K562 (cell line): ENCODE measurements at regions not wholly inside any gene's neighbourhood (a gene's known extent, or its start where the extent isn't known, plus 50 kb on each side); places are given as distances from the start of the nearest gene placed in this dataset.

ENCODE experiments used
- ATAC-seq: fragments of 200-7000 bp; cut with Tn5 transposase; 3 replicates; pipeline ENCODE4 v1.9.1; 2020; ENCODE audit warnings: moderate library complexity
- BruUV-seq: library from RNA; stranded (reverse); fragments of 400-500 nt; replicated peaks from 2 replicates; lab custom pipeline; 2021; lab: Mats Ljungman, UMichigan
- CTCF ChIA-PET: fragments of 300-600 bp; formaldehyde crosslinking; extraction: SDS; loops from one replicate; lab custom pipeline; 2021; ENCODE audit warnings: low intra/inter-chr PET ratio; lab: Yijun Ruan, JAX
- POLR2A ChIA-PET: fragments of 300-600, 350-650 bp; sonication (Branson Sonifier 250); formaldehyde crosslinking; extraction: SDS; loops from one replicate; lab custom pipeline; 2021; ENCODE audit warnings: antibody characterized with exemption, inconsistent platforms; lab: Yijun Ruan, JAX
- DNase-seq, 4 experiments: peaks; one replicate each; pipeline versions ENCODE4 v3.0.0 to v3.0.0-alpha.2; 2011 to 2018; ENCODE audit warnings: low spot score in 3 of 4, mixed read lengths in 3 of 4; ENCODE audit errors: extremely low read depth in 1 of 4
- FAIRE-seq: peaks from 2 replicates; lab custom pipeline; 2011; peaks lifted over from hg19 to GRCh38; lab: Jason Lieb, UNC
- H2AFZ ChIP-seq: 2 replicates; pipeline ENCODE4 v1.6.0; 2011; ENCODE audit warnings: low read depth, low read length, control low read depth, inconsistent platforms
- H3K27ac ChIP-seq: fragments of 200-600 bp; 3 replicates; pipeline ENCODE4 v1.8.0; 2011; ENCODE audit warnings: low read depth, mild to moderate bottlenecking, control low read depth, inconsistent platforms, low read length, moderate library complexity, mixed read lengths; ENCODE audit errors: extremely low read depth
- H3K27me3 ChIP-seq, 2 experiments: fragments of 300-600 bp in 1 of 2; 2 replicates in 1 of 2; 3 replicates in 1 of 2; pipeline versions ENCODE4 v1.6.0 to v1.8.0; 2011; ENCODE audit warnings: inconsistent platforms in 2 of 2, low read length in 2 of 2, mild to moderate bottlenecking in 1 of 2, mixed read lengths in 1 of 2, moderate library complexity in 1 of 2; ENCODE audit not compliant: control insufficient read depth in 2 of 2, insufficient read depth in 2 of 2
- H3K36me3 ChIP-seq: fragments of 300-600 bp; 3 replicates; pipeline ENCODE4 v1.8.0; 2011; ENCODE audit warnings: mild to moderate bottlenecking, low read length, inconsistent platforms; ENCODE audit not compliant: control insufficient read depth, insufficient read depth
- H3K4me1 ChIP-seq, 2 experiments: fragments of 200-600 bp in 1 of 2; replicated peaks in 1 of 2; 2 replicates in 1 of 2; 3 replicates in 1 of 2; pipeline versions ENCODE4 v1.5.1 to v1.8.0; 2011; ENCODE audit warnings: inconsistent platforms in 2 of 2, low read length in 2 of 2, mild to moderate bottlenecking in 1 of 2, mixed read lengths in 1 of 2, moderate library complexity in 1 of 2; ENCODE audit not compliant: control insufficient read depth in 2 of 2, insufficient read depth in 2 of 2
- H3K4me2 ChIP-seq: 2 replicates; pipeline ENCODE4 v1.6.1; 2011; ENCODE audit warnings: low read length, control low read depth, inconsistent platforms, mixed read lengths; ENCODE audit not compliant: insufficient read depth
- H3K4me3 ChIP-seq: fragments of 200-600 bp; sonication (generic), shearing (Covaris generic); 2 replicates; pipeline ENCODE4 v1.5.1; 2016; ENCODE audit warnings: control low read depth, inconsistent platforms
- H3K79me2 ChIP-seq: fragments of 200-600 bp; 3 replicates; pipeline ENCODE4 v1.8.0; 2011; ENCODE audit warnings: low read length, inconsistent platforms; ENCODE audit not compliant: control insufficient read depth, insufficient read depth
- H3K9ac ChIP-seq, 2 experiments: 2 replicates each; pipeline versions ENCODE4 v1.6.0 to v1.6.1; 2011; ENCODE audit warnings: low read depth in 2 of 2, low read length in 2 of 2, control low read depth in 1 of 2, inconsistent platforms in 1 of 2, mild to moderate bottlenecking in 1 of 2, mixed read lengths in 1 of 2; ENCODE audit not compliant: insufficient read depth in 1 of 2
- H3K9me1 ChIP-seq: one replicate; pipeline ENCODE4 v1.6.0; 2011; ENCODE audit warnings: inconsistent platforms, mild to moderate bottlenecking, low read length, moderate library complexity; ENCODE audit not compliant: control insufficient read depth, insufficient read depth
- H3K9me3 ChIP-seq: replicated peaks from 2 replicates; pipeline ENCODE4 v1.5.1; 2011; ENCODE audit warnings: low read depth, low read length, inconsistent platforms; ENCODE audit not compliant: control insufficient read depth, insufficient read depth
- H4K20me1 ChIP-seq: replicated peaks from 2 replicates; pipeline ENCODE4 v1.6.1; 2011; ENCODE audit warnings: low read length, inconsistent platforms, mixed read lengths; ENCODE audit not compliant: control insufficient read depth, insufficient read depth
- MLX ChIP-seq, 2 experiments: fragments of 450-650 bp in 1 of 2; sonication (generic) in 1 of 2; formaldehyde crosslinking; conservative IDR thresholded peaks; 2 replicates each; pipeline versions ENCODE4 v1.4.0 to v1.8.1; 2020 to 2022; ENCODE audit warnings: mild to moderate bottlenecking in 1 of 2, missing genetic modification reagents in 1 of 2
- MTA1 ChIP-seq: fragments of 450-650 bp; IDR thresholded peaks from 2 replicates; pipeline ENCODE4 v1.6.1; 2017; ENCODE audit warnings: borderline replicate concordance
- TCF15 ChIP-seq: fragments of 250-450 bp; sonication (Bioruptor Pico); IDR thresholded peaks from 2 replicates; pipeline ENCODE4 v1.8.0; 2022; ENCODE audit warnings: moderate library complexity, mild to moderate bottlenecking, inconsistent platforms
- ZNF134 ChIP-seq: fragments of 250-450 bp; sonication (Bioruptor Pico); conservative IDR thresholded peaks from 2 replicates; pipeline ENCODE4 v1.4.0; 2020
- WGBS: fragments of 100-300 bp; shearing (Covaris generic); methylation state at CpG from one replicate; pipeline ENCODE4 v1.1.6; 2016; ENCODE audit warnings: low coverage, mixed read lengths; ENCODE audit not compliant: insufficient coverage; ENCODE audit errors: missing lambda C conversion rate; 5-methylcytosine and 5-hydroxymethylcytosine counted together
- in situ Hi-C: fragments of 300-500 bp; cut with MboI; formaldehyde crosslinking; loops from 4 replicates; pipeline ENCODE4 v1.15.0; 2018; ENCODE audit warnings: inconsistent platforms, mixed read lengths
- intact Hi-C: fragments of 100-400 bp; cut with micrococcal nuclease; formaldehyde crosslinking; loops from 2 replicates; pipeline ENCODE4 v1.14.2; 2022

GRCh38 chr13:30567072-30567471 is 50.6 kb upstream of the USPL1 start:
- no peak overlapping the region for H3K27ac ChIP-seq
- TF ChIP-seq MTA1 (no peak), MLX (CRISPR knock-in tag; conservative IDR thresholded peaks at IDR 0.05) (no peak), ZNF134 (CRISPR knock-in tag) (no peak), TCF15 (no peak)
- TF ChIP-seq, all 486 proteins: peak for 0
- Histone ChIP-seq H2AFZ (no peak overlapping the region), H3K4me3 (no peak overlapping the region), H3K36me3 (no peaks in the 10 kb centered on the region), H3K9me3 (no peaks in the 10 kb centered on the region), H3K79me2 (no peaks in the 10 kb centered on the region), H4K20me1 (no peaks in the 10 kb centered on the region), H3K27me3 (no peaks in the 10 kb centered on the region), H3K9me1 (no peaks in the 10 kb centered on the region), H3K9ac (no peak overlapping the region), H3K4me1 (no peaks in the 10 kb centered on the region; a peak in 1 of 5 replicates), H3K4me2 (no peak overlapping the region)
- FAIRE-seq (no peak), ATAC-seq (no peak), DNase-seq (no peak)
- POLR2A ChIA-PET, result no interaction called here
- 33% methylated on average over 2 of the region's 2 CpGs for WGBS
- in situ Hi-C loops, result no loop called here
- CTCF ChIA-PET, result no interaction called here
- intact Hi-C loops, result no loop called here
- no TSS peak for BruUV-seq
